GM12878 (cell line): ENCODE measurements at regions not wholly inside any gene's neighbourhood (a gene's known extent, or its start where the extent isn't known, plus 50 kb on each side); places are given as distances from the start of the nearest gene placed in this dataset.

Experiments
- ATAC-seq: fragments of 200-7000 bp; cut with Tn5 transposase; 3 replicates; pipeline ENCODE4 v1.9.1; 2020; ENCODE audit warnings: mild to moderate bottlenecking, moderate library complexity
- BruUV-seq: library from RNA; stranded (reverse); fragments of 400-500 nt; replicated peaks from 2 replicates; lab custom pipeline; 2021; lab: Mats Ljungman, UMichigan
- CTCF ChIA-PET: fragments of 300-600 bp; sonication (Branson Sonifier 250); formaldehyde crosslinking; extraction: SDS; loops from one replicate; lab custom pipeline; 2021; ENCODE audit warnings: inconsistent platforms; lab: Yijun Ruan, JAX
- POLR2A ChIA-PET: fragments of 350-600 bp; formaldehyde crosslinking; extraction: SDS; loops from one replicate; lab custom pipeline; 2021; ENCODE audit warnings: inconsistent platforms; lab: Charles Lee
- RAD21 ChIA-PET: fragments of 300-600 bp; sonication (Branson Sonifier 250); formaldehyde crosslinking; loops from one replicate; lab custom pipeline; 2023; ENCODE audit warnings: antibody characterized with exemption; ENCODE audit not compliant: unreplicated experiment; lab: Charles Lee
- SMC1A ChIA-PET: fragments of 300-600 bp; sonication (Branson Sonifier 250); formaldehyde crosslinking; loops from one replicate; lab custom pipeline; 2023; ENCODE audit not compliant: unreplicated experiment, uncharacterized antibody; lab: Charles Lee
- DNase-seq: peaks from one replicate; pipeline ENCODE4 v3.0.0-alpha.2; 2011; ENCODE audit warnings: low read depth, low spot score
- FAIRE-seq: peaks from 3 replicates; lab custom pipeline; 2011; peaks lifted over from hg19 to GRCh38; lab: Jason Lieb, UNC
- H2AFZ ChIP-seq: 2 replicates; pipeline ENCODE4 v1.6.0; 2011; ENCODE audit warnings: low read depth, low read length, control low read depth; ENCODE audit not compliant: control insufficient read depth
- H3K27ac ChIP-seq: 2 replicates; pipeline ENCODE4 v1.5.1; 2011; ENCODE audit warnings: control low read depth; ENCODE audit not compliant: control insufficient read depth, insufficient read depth
- H3K27me3 ChIP-seq, 2 experiments: replicated peaks in 1 of 2; 2 replicates each; pipeline versions ENCODE4 v1.6.0 to v1.6.1; 2011; ENCODE audit warnings: low read length in 1 of 2; ENCODE audit not compliant: control insufficient read depth in 2 of 2, insufficient read depth in 2 of 2
- H3K36me3 ChIP-seq, 2 experiments: 2 replicates each; pipeline ENCODE4 v1.5.1; 2011; ENCODE audit warnings: low read length in 1 of 2; ENCODE audit not compliant: control insufficient read depth in 2 of 2, insufficient read depth in 2 of 2
- H3K4me1 ChIP-seq: 2 replicates; pipeline ENCODE4 v1.6.1; 2011; ENCODE audit warnings: mild to moderate bottlenecking, low read length, moderate library complexity, mixed read lengths; ENCODE audit not compliant: control insufficient read depth, insufficient read depth
- H3K4me2 ChIP-seq: 2 replicates; pipeline ENCODE4 v1.6.0; 2011; ENCODE audit warnings: control low read depth; ENCODE audit not compliant: control insufficient read depth, insufficient read depth
- H3K4me3 ChIP-seq: fragments of 200-600 bp; sonication (generic); 2 replicates; pipeline ENCODE4 v1.5.1; 2016
- H3K79me2 ChIP-seq: 2 replicates; pipeline ENCODE4 v1.6.0; 2011; ENCODE audit warnings: low read length; ENCODE audit not compliant: control insufficient read depth, insufficient read depth
- H3K9ac ChIP-seq: 2 replicates; pipeline ENCODE4 v1.8.0; 2011; ENCODE audit warnings: low read length, control low read depth, mixed read lengths; ENCODE audit not compliant: control insufficient read depth, insufficient read depth
- H3K9me3 ChIP-seq: replicated peaks from 3 replicates; pipeline ENCODE4 v1.5.1; 2011; ENCODE audit warnings: mild to moderate bottlenecking, low read length; ENCODE audit not compliant: control insufficient read depth, insufficient read depth
- H4K20me1 ChIP-seq: 2 replicates; pipeline ENCODE4 v1.6.0; 2011; ENCODE audit not compliant: control insufficient read depth, insufficient read depth
- CEBPZ ChIP-seq: fragments of 150-350 bp; IDR thresholded peaks from 2 replicates; pipeline ENCODE4 v1.6.1; 2016; ENCODE audit warnings: low read depth, low read length
- FOXK2 ChIP-seq: fragments of 450-650 bp; IDR thresholded peaks from 2 replicates; pipeline ENCODE4 v1.6.1; 2017; ENCODE audit warnings: mild to moderate bottlenecking, moderate library complexity
- HDAC2 ChIP-seq: fragments of 200-600 bp; sonication (generic); IDR thresholded peaks from 2 replicates; pipeline ENCODE4 v1.6.1; 2017
- IRF4 ChIP-seq: IDR thresholded peaks from 2 replicates; pipeline ENCODE4 v1.6.1; 2011; ENCODE audit warnings: low read depth, low read length
- NFIC ChIP-seq: IDR thresholded peaks from 2 replicates; pipeline ENCODE4 v1.6.1; 2012; ENCODE audit warnings: low read depth, mild to moderate bottlenecking, inconsistent platforms, low read length, moderate library complexity
- NFYB ChIP-seq: IDR thresholded peaks from 2 replicates; pipeline ENCODE4 v1.6.1; 2011; ENCODE audit warnings: low read depth, mild to moderate bottlenecking, low read length, improper control_type of control experiment, moderate library complexity; ENCODE audit not compliant: insufficient read depth
- REST ChIP-seq: IDR thresholded peaks from 2 replicates; pipeline ENCODE4 v1.6.1; 2012; ENCODE audit warnings: mild to moderate bottlenecking, low read depth, low read length
- TARDBP ChIP-seq: IDR thresholded peaks from 2 replicates; pipeline ENCODE4 v1.6.1; 2016; ENCODE audit warnings: borderline replicate concordance
- WGBS: methylation state at CpG from one replicate; pipeline ENCODE4 v1.1.6; 2016; ENCODE audit warnings: low lambda C conversion rate; ENCODE audit not compliant: insufficient replicate concordance, insufficient coverage; ENCODE audit errors: missing lambda C conversion rate; 5-methylcytosine and 5-hydroxymethylcytosine counted together
- in situ Hi-C: fragments of 300-500 bp; cut with MboI; formaldehyde crosslinking; loops from 9 replicates; pipeline ENCODE4 v1.14.3; 2018; ENCODE audit warnings: mixed read lengths
- intact Hi-C: fragments of 100-400 bp; cut with micrococcal nuclease; formaldehyde crosslinking; loops from one replicate; pipeline ENCODE4 v1.14.2; 2022; ENCODE audit not compliant: unreplicated experiment

GRCh38 chr11:13784855-13785254 is 116.4 kb downstream of the FAR1 start:
- Histone ChIP-seq H3K27me3 (no peaks in the 10 kb centered on the region), H3K79me2 (no peaks in the 10 kb centered on the region), H3K9me3 (no peaks in the 10 kb centered on the region), H3K9ac (no peak overlapping the region), H4K20me1 (no peaks in the 10 kb centered on the region), H3K4me2 (no peak overlapping the region), H3K27ac (no peak overlapping the region), H3K4me3 (no peak overlapping the region), H3K4me1 (no peaks in the 10 kb centered on the region), H2AFZ (no peak overlapping the region), H3K36me3 (no peaks in the 10 kb centered on the region)
- in situ Hi-C loops, result no loop called here
- RAD21 ChIA-PET, result no interaction called here
- SMC1A ChIA-PET, result no interaction called here
- WGBS, result 40% methylated on average over 5 of the region's 5 CpGs
- POLR2A ChIA-PET, result no interaction called here
- TF ChIP-seq REST (no peak), IRF4 (no peak), FOXK2 (no peak), TARDBP (no peak)
- CTCF ChIA-PET, result no interaction called here
- ATAC-seq, result no peak
- no peak for DNase-seq
- FAIRE-seq, result no peak
- intact Hi-C loops, result no loop called here
- no TSS peak for BruUV-seq

- FAIRE-seq, result no peak
- no peak for DNase-seq
- H3K79me2 ChIP-seq, result no peaks in the 10 kb centered on the region
- H2AFZ ChIP-seq, result no peak overlapping the region
- H3K4me1 ChIP-seq, result no peaks in the 10 kb centered on the region
- 4% methylated on average over 3 of the region's 3 CpGs for WGBS
- no peaks in the 10 kb centered on the region for H3K9me3 ChIP-seq
- ATAC-seq, result no peak
- ChIA-PET POLR2A (interaction anchor here (0.6 kb wide), 1 partner anchor 1302 kb away, joined by 6 read pairs; no protein-coding TSS in a partner anchor), RAD21 (no interaction called here), SMC1A (no interaction called here), CTCF (interaction anchor here (1.2 to 1.3 kb wide), 2 partner anchors 14 to 16 kb away, joined by 3 read pairs; no protein-coding TSS in a partner anchor)
- no peak overlapping the region for H3K4me3 ChIP-seq
- no peak overlapping the region for H3K4me2 ChIP-seq
- H3K36me3 ChIP-seq, result no peaks in the 10 kb centered on the region
- H3K27me3 ChIP-seq, result no peaks in the 10 kb centered on the region
- in situ Hi-C loops, result no loop called here
- no peaks in the 10 kb centered on the region for H4K20me1 ChIP-seq
- H3K27ac ChIP-seq, result no peak overlapping the region
- no peak overlapping the region for H3K9ac ChIP-seq
- intact Hi-C loops, result no loop called here
- no TSS peak for BruUV-seq
- TF ChIP-seq HDAC2, result no peak
- TF ChIP-seq NFYB, result no peak
- TF ChIP-seq NFIC, result no peak
- TF ChIP-seq CEBPZ, result no peak
Observed at GRCh38 chr11:13786688-13787087, 118.2 kb downstream of the FAR1 start.
